ENCODE measurements at regions not wholly inside any gene's neighbourhood (a gene's known extent, or its start where the extent isn't known, plus 50 kb on each side); places are given as distances from the start of the nearest gene placed in this dataset.

DNA sequence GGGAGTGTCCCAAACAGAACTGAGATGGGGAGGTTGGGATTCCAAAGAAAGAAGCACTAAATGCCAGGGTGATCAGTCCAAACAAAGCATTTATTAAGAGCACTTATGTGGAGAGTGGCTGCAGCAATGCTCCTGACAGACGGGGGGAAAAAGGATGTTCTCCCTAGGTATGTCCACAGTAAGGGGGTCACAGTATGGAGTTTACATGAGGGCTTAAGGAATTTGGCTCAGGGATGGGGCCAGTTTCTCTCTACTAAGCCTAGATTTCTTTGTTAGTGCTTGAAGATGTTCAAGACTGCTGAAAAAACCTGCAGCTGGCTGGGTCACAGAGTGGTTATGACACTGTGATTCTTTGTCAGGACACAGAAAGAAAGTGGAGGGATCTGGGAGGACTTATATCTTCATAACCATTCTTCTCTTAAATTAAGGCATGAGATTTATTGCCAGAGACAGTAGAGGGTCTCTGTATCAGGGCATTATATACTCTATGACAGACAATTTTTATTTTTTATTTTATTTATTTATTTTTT, 1468.0 kb downstream of the C4orf33 start:
- H3K27me3 ChIP-seq (ENCODE audit: insufficient read depth, low read depth, low read length): no peaks in the 10 kb centered on the region
- H3K9me3 ChIP-seq (ENCODE audit: low read length): no peaks in the 10 kb centered on the region
- no peak overlapping the region for H3K4me3 ChIP-seq (ENCODE audit: low read length)
- H3K36me3 ChIP-seq (ENCODE audit: insufficient read depth, low read length): no peaks in the 10 kb centered on the region
- no peak overlapping the region for H2AFZ ChIP-seq (ENCODE audit: low read depth, low read length)
- no peak overlapping the region for H3K4me2 ChIP-seq (ENCODE audit: low read length)
- H3K27ac ChIP-seq (ENCODE audit: low read length): no peak overlapping the region
- TF ChIP-seq TAF1 (IDR thresholded peaks at IDR 0.05; ENCODE audit: low read depth) (no peak), POLR2AphosphoS5 (IDR thresholded peaks at IDR 0.05) (no peak), EP300 (conservative IDR thresholded peaks at IDR 0.05; ENCODE audit: poor library complexity, severe bottlenecking) (no peak), RAD21 (conservative IDR thresholded peaks at IDR 0.05) (no peak), MXI1 (conservative IDR thresholded peaks at IDR 0.05; ENCODE audit: poor library complexity, severe bottlenecking) (no peak), SMC3 (conservative IDR thresholded peaks at IDR 0.05; ENCODE audit: poor library complexity) (no peak), EZH2 (IDR thresholded peaks at IDR 0.05; ENCODE audit: borderline replicate concordance, insufficient read depth, low read length, poor library complexity, severe bottlenecking) (no peak)
- TF ChIP-seq, protein P1, sequence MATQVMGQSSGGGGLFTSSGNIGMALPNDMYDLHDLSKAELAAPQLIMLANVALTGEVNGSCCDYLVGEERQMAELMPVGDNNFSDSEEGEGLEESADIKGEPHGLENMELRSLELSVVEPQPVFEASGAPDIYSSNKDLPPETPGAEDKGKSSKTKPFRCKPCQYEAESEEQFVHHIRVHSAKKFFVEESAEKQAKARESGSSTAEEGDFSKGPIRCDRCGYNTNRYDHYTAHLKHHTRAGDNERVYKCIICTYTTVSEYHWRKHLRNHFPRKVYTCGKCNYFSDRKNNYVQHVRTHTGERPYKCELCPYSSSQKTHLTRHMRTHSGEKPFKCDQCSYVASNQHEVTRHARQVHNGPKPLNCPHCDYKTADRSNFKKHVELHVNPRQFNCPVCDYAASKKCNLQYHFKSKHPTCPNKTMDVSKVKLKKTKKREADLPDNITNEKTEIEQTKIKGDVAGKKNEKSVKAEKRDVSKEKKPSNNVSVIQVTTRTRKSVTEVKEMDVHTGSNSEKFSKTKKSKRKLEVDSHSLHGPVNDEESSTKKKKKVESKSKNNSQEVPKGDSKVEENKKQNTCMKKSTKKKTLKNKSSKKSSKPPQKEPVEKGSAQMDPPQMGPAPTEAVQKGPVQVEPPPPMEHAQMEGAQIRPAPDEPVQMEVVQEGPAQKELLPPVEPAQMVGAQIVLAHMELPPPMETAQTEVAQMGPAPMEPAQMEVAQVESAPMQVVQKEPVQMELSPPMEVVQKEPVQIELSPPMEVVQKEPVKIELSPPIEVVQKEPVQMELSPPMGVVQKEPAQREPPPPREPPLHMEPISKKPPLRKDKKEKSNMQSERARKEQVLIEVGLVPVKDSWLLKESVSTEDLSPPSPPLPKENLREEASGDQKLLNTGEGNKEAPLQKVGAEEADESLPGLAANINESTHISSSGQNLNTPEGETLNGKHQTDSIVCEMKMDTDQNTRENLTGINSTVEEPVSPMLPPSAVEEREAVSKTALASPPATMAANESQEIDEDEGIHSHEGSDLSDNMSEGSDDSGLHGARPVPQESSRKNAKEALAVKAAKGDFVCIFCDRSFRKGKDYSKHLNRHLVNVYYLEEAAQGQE (IDR thresholded peaks at IDR 0.05; ENCODE audit: borderline replicate concordance): no peak
- TF ChIP-seq, protein P2, sequence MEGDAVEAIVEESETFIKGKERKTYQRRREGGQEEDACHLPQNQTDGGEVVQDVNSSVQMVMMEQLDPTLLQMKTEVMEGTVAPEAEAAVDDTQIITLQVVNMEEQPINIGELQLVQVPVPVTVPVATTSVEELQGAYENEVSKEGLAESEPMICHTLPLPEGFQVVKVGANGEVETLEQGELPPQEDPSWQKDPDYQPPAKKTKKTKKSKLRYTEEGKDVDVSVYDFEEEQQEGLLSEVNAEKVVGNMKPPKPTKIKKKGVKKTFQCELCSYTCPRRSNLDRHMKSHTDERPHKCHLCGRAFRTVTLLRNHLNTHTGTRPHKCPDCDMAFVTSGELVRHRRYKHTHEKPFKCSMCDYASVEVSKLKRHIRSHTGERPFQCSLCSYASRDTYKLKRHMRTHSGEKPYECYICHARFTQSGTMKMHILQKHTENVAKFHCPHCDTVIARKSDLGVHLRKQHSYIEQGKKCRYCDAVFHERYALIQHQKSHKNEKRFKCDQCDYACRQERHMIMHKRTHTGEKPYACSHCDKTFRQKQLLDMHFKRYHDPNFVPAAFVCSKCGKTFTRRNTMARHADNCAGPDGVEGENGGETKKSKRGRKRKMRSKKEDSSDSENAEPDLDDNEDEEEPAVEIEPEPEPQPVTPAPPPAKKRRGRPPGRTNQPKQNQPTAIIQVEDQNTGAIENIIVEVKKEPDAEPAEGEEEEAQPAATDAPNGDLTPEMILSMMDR (IDR thresholded peaks at IDR 0.05; ENCODE audit: poor library complexity, severe bottlenecking): no peak
- H4K20me1 ChIP-seq (ENCODE audit: insufficient read depth): no peaks in the 10 kb centered on the region
- H3F3A ChIP-seq (ENCODE audit: insufficient read depth, low read length, poor library complexity, severe bottlenecking): peaks cover 3% of the 10 kb centered on the region
- no peaks in the 10 kb centered on the region for H3K79me2 ChIP-seq (replicated peaks; ENCODE audit: insufficient read depth, low read length)
- H3K9me2 ChIP-seq (ENCODE audit: insufficient read depth, low read length): no peaks in the 10 kb centered on the region
- H3K9ac ChIP-seq (ENCODE audit: low read length): no peak overlapping the region

DNA sequence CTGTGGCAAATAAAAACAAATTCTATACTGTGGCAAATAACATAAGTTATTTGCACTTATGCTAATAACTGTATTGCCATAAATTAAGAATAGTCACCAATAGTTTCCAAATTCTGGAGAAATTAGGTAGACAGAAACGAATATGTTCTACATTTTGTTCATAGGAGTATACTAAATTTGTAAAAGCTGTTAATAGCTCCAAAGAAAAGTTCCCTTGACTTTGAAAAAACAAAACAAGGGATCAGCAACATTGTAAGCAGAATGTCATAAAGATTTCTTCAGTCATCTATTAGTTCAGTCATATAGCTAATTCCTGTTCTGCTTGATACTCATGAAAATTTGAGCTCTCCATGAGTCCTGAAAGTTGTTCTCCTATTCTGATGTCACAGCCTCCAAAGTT, 1472.8 kb downstream of the C4orf33 start:
- Histone ChIP-seq H3F3A (ENCODE audit: insufficient read depth, low read length, poor library complexity, severe bottlenecking) (no peaks in the 10 kb centered on the region), H3K9me2 (ENCODE audit: insufficient read depth, low read length) (no peaks in the 10 kb centered on the region), H2AFZ (ENCODE audit: low read depth, low read length) (no peak overlapping the region), H3K9me3 (ENCODE audit: low read length) (no peaks in the 10 kb centered on the region), H3K9ac (ENCODE audit: low read length) (no peak overlapping the region), H4K20me1 (ENCODE audit: insufficient read depth) (no peaks in the 10 kb centered on the region), H3K79me2 (replicated peaks; ENCODE audit: insufficient read depth, low read length) (no peaks in the 10 kb centered on the region), H3K36me3 (ENCODE audit: insufficient read depth, low read length) (no peaks in the 10 kb centered on the region), H3K4me2 (ENCODE audit: low read length) (no peak overlapping the region), H3K4me3 (ENCODE audit: low read length) (no peak overlapping the region), H3K27me3 (ENCODE audit: insufficient read depth, low read depth, low read length) (no peaks in the 10 kb centered on the region), H3K27ac (ENCODE audit: low read length) (no peak overlapping the region)
- TF ChIP-seq RAD21 (conservative IDR thresholded peaks at IDR 0.05) (no peak), MXI1 (conservative IDR thresholded peaks at IDR 0.05; ENCODE audit: poor library complexity, severe bottlenecking) (no peak), EP300 (conservative IDR thresholded peaks at IDR 0.05; ENCODE audit: poor library complexity, severe bottlenecking) (no peak), TAF1 (IDR thresholded peaks at IDR 0.05; ENCODE audit: low read depth) (no peak), SMC3 (conservative IDR thresholded peaks at IDR 0.05; ENCODE audit: poor library complexity) (no peak), POLR2AphosphoS5 (IDR thresholded peaks at IDR 0.05) (no peak), EZH2 (IDR thresholded peaks at IDR 0.05; ENCODE audit: borderline replicate concordance, insufficient read depth, low read length, poor library complexity, severe bottlenecking) (no peak)
- TF ChIP-seq, protein P2 (IDR thresholded peaks at IDR 0.05; ENCODE audit: poor library complexity, severe bottlenecking): no peak
- TF ChIP-seq, protein P1 (IDR thresholded peaks at IDR 0.05; ENCODE audit: borderline replicate concordance): no peak

Data from neural cell (in vitro differentiated cells).